GM12891 (cell line): ENCODE measurements at regions not wholly inside any gene's neighbourhood (a gene's known extent, or its start where the extent isn't known, plus 50 kb on each side); places are given as distances from the start of the nearest gene placed in this dataset.

Source experiments
- PAX5 ChIP-seq: IDR thresholded peaks from 2 replicates; pipeline ENCODE4 v1.6.1; 2011; ENCODE audit warnings: low read length, moderate library complexity, mild to moderate bottlenecking; ENCODE audit not compliant: insufficient read depth, severe bottlenecking
- POLR2A ChIP-seq: IDR thresholded peaks from 2 replicates; pipeline ENCODE4 v1.6.1; 2011; ENCODE audit warnings: low read depth, low read length, control low read depth
- POLR2AphosphoS5 ChIP-seq: IDR thresholded peaks from 2 replicates; pipeline ENCODE4 v1.6.1; 2011; ENCODE audit warnings: low read depth, low read length, control low read depth
- SPI1 ChIP-seq: IDR thresholded peaks from 2 replicates; pipeline ENCODE4 v1.6.1; 2011; ENCODE audit warnings: low read depth, low read length, control low read depth
- TAF1 ChIP-seq: IDR thresholded peaks from 2 replicates; pipeline ENCODE4 v1.6.1; 2011; ENCODE audit warnings: low read depth, low read length, control low read depth

- no peak for TF ChIP-seq POLR2A
- TF ChIP-seq POLR2AphosphoS5, result no peak
- TF ChIP-seq TAF1, result no peak
- TF ChIP-seq SPI1, result no peak
- TF ChIP-seq PAX5, result no peak
Measured at GRCh38 chr10:44028384-44029137, 356.3 kb downstream of the CXCL12 start.
